Panc1 (cell line): ENCODE measurements at regions not wholly inside any gene's neighbourhood (a gene's known extent, or its start where the extent isn't known, plus 50 kb on each side); places are given as distances from the start of the nearest gene placed in this dataset.

Experiments used
- ATAC-seq: fragments of 200-7000 bp; cut with Tn5 transposase; 2 replicates; pipeline ENCODE4 v1.9.1; 2020; ENCODE audit warnings: mild to moderate bottlenecking, moderate library complexity
- BruUV-seq: library from RNA; stranded (reverse); fragments of 400-500 nt; replicated peaks from 2 replicates; lab custom pipeline; 2021; lab: Mats Ljungman, UMichigan
- CTCF ChIA-PET: fragments of 300-600 bp; sonication (Branson Sonifier 250); formaldehyde crosslinking; loops from one replicate; lab custom pipeline; 2022; ENCODE audit warnings: antibody characterized with exemption; lab: Charles Lee
- POLR2A ChIA-PET: fragments of 300-600 bp; sonication (Branson Sonifier 250); formaldehyde crosslinking; loops from one replicate; lab custom pipeline; 2022; ENCODE audit warnings: antibody characterized with exemption; lab: Charles Lee
- DNase-seq: peaks from one replicate; pipeline ENCODE4 v3.0.0-alpha.2; 2010; ENCODE audit warnings: low read depth, low spot score
- H3K27ac ChIP-seq: 2 replicates; pipeline ENCODE4 v1.5.1; 2011; ENCODE audit warnings: mild to moderate bottlenecking, low read length, inconsistent platforms
- H3K27me3 ChIP-seq: fragments of 200-500 bp; sonication (Bioruptor generic); 2 replicates; pipeline ENCODE4 v1.6.0; 2014; ENCODE audit warnings: low read length, inconsistent platforms; ENCODE audit not compliant: control insufficient read depth, insufficient read depth
- H3K36me3 ChIP-seq: fragments of 200-500 bp; sonication (Bioruptor generic); 2 replicates; pipeline ENCODE4 v1.5.1; 2014; ENCODE audit warnings: inconsistent platforms, mild to moderate bottlenecking, low read length, moderate library complexity; ENCODE audit not compliant: control insufficient read depth, insufficient read depth
- H3K4me1 ChIP-seq: 2 replicates; pipeline ENCODE4 v1.5.1; 2011; ENCODE audit warnings: inconsistent platforms, mild to moderate bottlenecking, low read length, moderate library complexity; ENCODE audit not compliant: control insufficient read depth, insufficient read depth
- H3K4me3 ChIP-seq, 2 experiments: 2 replicates each; pipeline ENCODE4 v1.5.1; 2011 to 2012; ENCODE audit warnings: low read depth in 2 of 2, low read length in 2 of 2, mild to moderate bottlenecking in 2 of 2, inconsistent platforms in 1 of 2, moderate library complexity in 1 of 2
- H3K9me3 ChIP-seq: fragments of 200-500 bp; sonication (Bioruptor generic); 2 replicates; pipeline ENCODE4 v1.5.1; 2014; ENCODE audit warnings: low read depth, mild to moderate bottlenecking, inconsistent platforms, low read length, moderate library complexity; ENCODE audit not compliant: control insufficient read depth, insufficient read depth
- CTCF ChIP-seq: fragments of 450-650 bp; IDR thresholded peaks from 2 replicates; pipeline ENCODE4 v1.5.1; 2017; ENCODE audit warnings: mild to moderate bottlenecking
- POLR2AphosphoS5 ChIP-seq: IDR thresholded peaks from 2 replicates; pipeline ENCODE4 v1.6.1; 2012; ENCODE audit warnings: mild to moderate bottlenecking, low read depth, low read length, moderate library complexity
- REST ChIP-seq, 2 experiments: IDR thresholded peaks; 2 replicates each; pipeline ENCODE4 v1.6.1; 2011 to 2012; ENCODE audit warnings: low read depth in 2 of 2, control low read depth in 1 of 2, low read length in 1 of 2, mild to moderate bottlenecking in 1 of 2, moderate library complexity in 1 of 2; ENCODE audit not compliant: insufficient read depth in 1 of 2
- SIN3A ChIP-seq: IDR thresholded peaks from 2 replicates; pipeline ENCODE4 v1.6.1; 2012; ENCODE audit warnings: low read depth, mild to moderate bottlenecking, low read length, moderate library complexity, borderline replicate concordance; ENCODE audit not compliant: insufficient read depth
- TCF7L2 ChIP-seq: IDR thresholded peaks from 2 replicates; pipeline ENCODE4 v1.6.1; 2011; ENCODE audit warnings: mild to moderate bottlenecking, low read depth, low read length, inconsistent platforms
- in situ Hi-C: cut with HindIII; loops from 2 replicates; pipeline ENCODE4 v1.10.0; 2016; ENCODE audit warnings: low sequenced_read_pairs, low pct_unique_long_range_greater_than_20kb
- intact Hi-C: fragments of 100-400 bp; cut with micrococcal nuclease; formaldehyde crosslinking; loops from one replicate; pipeline ENCODE4 v1.10.0; 2022; ENCODE audit not compliant: unreplicated experiment

- in situ Hi-C loops = no loop called here
- ATAC-seq = no peak
- BruUV-seq = no TSS peak
Measured at GRCh38 chr13:101003566-101003965, 329.0 kb upstream of the TMTC4 start.

GRCh38 chr13:100989392-100989791, 314.8 kb upstream of the TMTC4 start:
- Histone ChIP-seq H3K36me3 (no peaks in the 10 kb centered on the region), H3K4me1 (no peaks in the 10 kb centered on the region), H3K27ac (no peak overlapping the region), H3K4me3 (no peak overlapping the region), H3K9me3 (no peaks in the 10 kb centered on the region), H3K27me3 (no peaks in the 10 kb centered on the region)
- ChIA-PET POLR2A (no interaction called here), CTCF (no interaction called here)
- TF ChIP-seq REST (IDR thresholded peaks at IDR 0.05; ENCODE audit: insufficient read depth in 1 of 2, low read depth in 2 of 2, low read length in 1 of 2) (no peak), POLR2AphosphoS5 (no peak), SIN3A (no peak), CTCF (no peak), TCF7L2 (no peak)
- no peak for ATAC-seq
- intact Hi-C loops = no loop called here
- no TSS peak for BruUV-seq
- DNase-seq = no peak
- in situ Hi-C loops = no loop called here

More at GRCh38 chr13:101003566-101003965, 329.0 kb upstream of the TMTC4 start:
- no peak overlapping the region for H3K4me3 ChIP-seq
- H3K27ac ChIP-seq = no peak overlapping the region
- no peaks in the 10 kb centered on the region for H3K4me1 ChIP-seq
- H3K9me3 ChIP-seq = no peaks in the 10 kb centered on the region
- intact Hi-C loops = no loop called here
- no peak for DNase-seq
- H3K27me3 ChIP-seq = no peaks in the 10 kb centered on the region
- CTCF ChIA-PET = no interaction called here
- POLR2A ChIA-PET = no interaction called here
- no peaks in the 10 kb centered on the region for H3K36me3 ChIP-seq
- TF ChIP-seq POLR2AphosphoS5 (no peak), SIN3A (no peak), CTCF (no peak), TCF7L2 (no peak), REST (IDR thresholded peaks at IDR 0.05; ENCODE audit: insufficient read depth in 1 of 2, low read depth in 2 of 2, low read length in 1 of 2) (no peak)
